ENCODE measurements at regions not wholly inside any gene's neighbourhood (a gene's known extent, or its start where the extent isn't known, plus 50 kb on each side); places are given as distances from the start of the nearest gene placed in this dataset.
"Not testable (repeated sequence)": the region's sequence is repeated elsewhere in the genome, so short reads cannot be mapped to it uniquely, and the experiment has no call there.

DNA sequence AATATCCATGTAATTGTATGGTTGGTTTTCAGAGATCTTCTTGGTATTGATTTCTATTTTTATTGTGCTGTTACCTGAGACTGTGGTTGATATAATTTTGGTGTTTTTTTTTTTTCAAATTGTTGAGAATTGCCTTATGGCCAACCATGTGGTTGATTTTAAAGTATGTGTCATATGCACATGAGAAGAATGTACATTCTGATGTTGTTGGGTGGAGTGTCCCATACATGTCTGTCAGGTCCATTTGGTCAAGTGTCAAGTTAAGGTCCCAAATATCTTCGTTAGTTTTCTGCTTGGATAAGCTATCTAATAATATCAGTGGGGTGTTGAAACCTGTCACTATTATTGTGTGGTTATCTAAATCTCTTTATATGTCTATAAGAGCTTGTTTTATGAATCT is 160.0 kb upstream of the ITGA1 start:
- no peaks in the 10 kb centered on the region for H3K9me3 ChIP-seq (replicated peaks; ENCODE audit: control insufficient read depth, low read depth, low read length)
- H3K27ac ChIP-seq (ENCODE audit: low read length): no peak overlapping the region
- no peaks in the 10 kb centered on the region for H3K4me1 ChIP-seq (ENCODE audit: control insufficient read depth, insufficient read depth, low read length)
- no peak for DNase-seq
- no peaks in the 10 kb centered on the region for H3K36me3 ChIP-seq (ENCODE audit: control insufficient read depth, insufficient read depth, low read length)
- H3K27me3 ChIP-seq (ENCODE audit: control insufficient read depth, insufficient read depth, low read length): no peaks in the 10 kb centered on the region
- WGBS (ENCODE audit: insufficient coverage): no CpG with 5 or more reads among the region's 1 CpG
- H3K4me3 ChIP-seq (ENCODE audit: low read length): no peak overlapping the region

DNA sequence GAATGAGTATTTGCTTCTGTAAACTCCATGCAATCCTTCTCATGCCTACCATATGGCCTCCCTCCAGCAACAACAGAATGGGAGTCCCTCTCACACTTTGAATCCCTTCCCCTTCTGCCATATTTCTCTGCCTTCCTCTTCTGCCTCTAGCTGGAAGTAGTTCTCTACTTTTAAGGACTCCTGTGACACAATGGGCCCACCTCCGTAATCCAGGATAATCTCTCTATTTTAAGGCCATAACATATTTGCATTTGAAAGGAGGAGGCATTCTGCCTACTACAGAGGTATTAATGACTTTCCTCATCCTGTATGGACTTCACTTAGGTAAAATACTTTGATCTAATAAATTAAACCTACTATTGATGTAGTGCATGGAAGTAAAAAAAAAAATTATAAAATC is 155.4 kb upstream of the ITGA1 start:
- H3K4me1 ChIP-seq (ENCODE audit: control insufficient read depth, insufficient read depth, low read length): no peaks in the 10 kb centered on the region
- H3K27ac ChIP-seq (ENCODE audit: low read length): no peak overlapping the region
- H3K4me3 ChIP-seq (ENCODE audit: low read length): no peak overlapping the region
- no peak for DNase-seq
- WGBS (ENCODE audit: insufficient coverage): no CpG with 5 or more reads among the region's 1 CpG
- H3K27me3 ChIP-seq (ENCODE audit: control insufficient read depth, insufficient read depth, low read length): no peaks in the 10 kb centered on the region
- no peaks in the 10 kb centered on the region for H3K36me3 ChIP-seq (ENCODE audit: control insufficient read depth, insufficient read depth, low read length)
- no peaks in the 10 kb centered on the region for H3K9me3 ChIP-seq (replicated peaks; ENCODE audit: control insufficient read depth, low read depth, low read length)

DNA sequence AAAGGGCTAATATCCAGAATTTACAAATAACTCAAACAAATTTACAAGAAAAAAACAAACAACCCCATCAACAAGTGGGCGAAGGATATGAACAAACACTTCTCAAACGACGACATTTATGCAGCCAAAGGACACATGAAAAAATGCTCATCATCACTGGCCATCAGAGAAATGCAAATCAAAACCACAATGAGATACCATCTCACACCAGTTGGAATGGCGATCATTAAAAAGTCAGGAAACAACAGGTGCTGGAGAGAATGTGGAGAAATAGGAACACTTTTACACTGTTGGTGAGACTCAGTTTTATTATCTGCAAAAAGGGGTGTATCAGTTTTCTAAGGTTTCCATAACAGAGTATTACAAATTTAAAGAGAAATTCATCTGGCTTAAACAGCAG is 153.5 kb upstream of the ITGA1 start:
- not testable (repeated sequence) for H3K9me3 ChIP-seq (replicated peaks; ENCODE audit: control insufficient read depth, low read depth, low read length); H3K4me1 ChIP-seq (ENCODE audit: control insufficient read depth, insufficient read depth, low read length)
- WGBS (ENCODE audit: insufficient coverage): no CpG with 5 or more reads among the region's 4 CpGs

DNA sequence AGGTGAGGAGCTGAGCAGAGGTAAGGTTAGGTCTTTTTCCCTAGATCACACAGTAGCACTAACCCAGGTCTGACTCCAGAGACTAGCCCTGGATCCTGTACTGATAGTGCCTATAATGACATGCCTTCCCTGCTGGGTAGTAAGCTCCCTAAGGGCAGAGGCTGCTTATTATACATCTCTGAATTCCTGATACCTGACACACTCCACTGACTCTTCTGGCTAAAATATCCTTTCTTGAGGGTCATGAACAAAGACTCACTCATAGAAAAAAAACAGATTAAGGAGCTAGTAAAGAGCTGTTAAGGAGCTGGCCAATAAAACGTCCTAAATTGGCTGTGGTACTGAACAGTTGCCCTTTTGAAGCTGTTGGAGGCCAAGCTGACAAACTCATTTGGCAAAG is 149.0 kb upstream of the ITGA1 start:
- Histone ChIP-seq H3K27ac (ENCODE audit: low read length) (no peak overlapping the region), H3K4me1 (ENCODE audit: control insufficient read depth, insufficient read depth, low read length) (no peaks in the 10 kb centered on the region), H3K4me3 (ENCODE audit: low read length) (no peak overlapping the region), H3K36me3 (ENCODE audit: control insufficient read depth, insufficient read depth, low read length) (no peaks in the 10 kb centered on the region), H3K27me3 (ENCODE audit: control insufficient read depth, insufficient read depth, low read length) (no peaks in the 10 kb centered on the region), H3K9me3 (replicated peaks; ENCODE audit: control insufficient read depth, low read depth, low read length) (no peaks in the 10 kb centered on the region)
- no peak for DNase-seq
- WGBS (ENCODE audit: insufficient coverage): no CpG with 5 or more reads among the region's 1 CpG

More for the DNA sequence above, 153.5 kb upstream of the ITGA1 start:
- not testable (repeated sequence) for H3K27ac ChIP-seq (ENCODE audit: low read length); H3K4me3 ChIP-seq (ENCODE audit: low read length); H3K36me3 ChIP-seq (ENCODE audit: control insufficient read depth, insufficient read depth, low read length); H3K27me3 ChIP-seq (ENCODE audit: control insufficient read depth, insufficient read depth, low read length); DNase-seq

DNA sequence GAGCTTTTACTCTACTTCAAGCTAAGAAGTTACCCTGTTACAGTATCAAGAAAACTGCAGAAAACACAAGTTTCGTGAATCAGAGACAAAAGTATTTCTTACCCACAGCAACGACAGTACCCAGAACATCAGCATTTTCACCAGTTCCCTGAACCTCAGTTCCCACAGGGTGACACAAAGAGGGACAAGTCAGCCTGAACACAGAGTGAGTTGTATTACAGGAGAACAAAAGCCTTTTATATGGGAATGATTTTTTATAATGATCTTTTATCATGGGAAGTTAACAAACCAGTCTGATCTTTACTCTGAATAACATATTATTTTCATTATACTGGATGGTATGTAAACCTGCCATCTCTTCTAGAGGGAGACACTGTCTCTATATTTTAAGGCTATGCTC is 139.0 kb upstream of the ITGA1 start:
- Histone ChIP-seq H3K27me3 (ENCODE audit: control insufficient read depth, insufficient read depth, low read length) (no peaks in the 10 kb centered on the region), H3K4me3 (ENCODE audit: low read length) (no peak overlapping the region), H3K4me1 (ENCODE audit: control insufficient read depth, insufficient read depth, low read length) (no peaks in the 10 kb centered on the region), H3K9me3 (replicated peaks; ENCODE audit: control insufficient read depth, low read depth, low read length) (peaks cover 2% of the 10 kb centered on the region), H3K36me3 (ENCODE audit: control insufficient read depth, insufficient read depth, low read length) (no peaks in the 10 kb centered on the region), H3K27ac (ENCODE audit: low read length) (no peak overlapping the region)
- DNase-seq: no peak
- no CpG with 5 or more reads among the region's 2 CpGs for WGBS (ENCODE audit: insufficient coverage)

DNA sequence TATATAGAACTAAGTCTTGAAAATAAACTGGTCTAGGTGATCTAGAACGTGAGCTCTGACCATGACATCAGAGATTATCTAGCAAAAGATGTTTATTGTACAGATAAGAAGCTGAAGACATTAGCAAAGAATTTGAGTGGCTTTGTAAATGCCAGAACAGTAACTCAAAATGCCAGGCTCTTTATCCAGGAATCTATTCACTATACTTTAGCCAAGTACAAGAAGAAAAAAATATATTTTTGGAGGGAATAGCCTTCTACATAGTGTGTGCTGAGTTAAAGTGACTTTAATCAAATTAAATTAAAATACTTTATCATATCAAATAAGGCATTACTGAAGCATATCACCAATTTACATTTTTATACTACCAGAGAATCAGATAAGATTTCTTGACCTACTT is 132.6 kb upstream of the ITGA1 start:
- Histone ChIP-seq H3K9me3 (replicated peaks; ENCODE audit: control insufficient read depth, low read depth, low read length) (no peaks in the 10 kb centered on the region), H3K4me1 (ENCODE audit: control insufficient read depth, insufficient read depth, low read length) (no peaks in the 10 kb centered on the region), H3K27ac (ENCODE audit: low read length) (no peak overlapping the region), H3K36me3 (ENCODE audit: control insufficient read depth, insufficient read depth, low read length) (no peaks in the 10 kb centered on the region), H3K4me3 (ENCODE audit: low read length) (no peak overlapping the region), H3K27me3 (ENCODE audit: control insufficient read depth, insufficient read depth, low read length) (no peaks in the 10 kb centered on the region)
- DNase-seq: no peak
- no CpG with 5 or more reads among the region's 1 CpG for WGBS (ENCODE audit: insufficient coverage)

DNA sequence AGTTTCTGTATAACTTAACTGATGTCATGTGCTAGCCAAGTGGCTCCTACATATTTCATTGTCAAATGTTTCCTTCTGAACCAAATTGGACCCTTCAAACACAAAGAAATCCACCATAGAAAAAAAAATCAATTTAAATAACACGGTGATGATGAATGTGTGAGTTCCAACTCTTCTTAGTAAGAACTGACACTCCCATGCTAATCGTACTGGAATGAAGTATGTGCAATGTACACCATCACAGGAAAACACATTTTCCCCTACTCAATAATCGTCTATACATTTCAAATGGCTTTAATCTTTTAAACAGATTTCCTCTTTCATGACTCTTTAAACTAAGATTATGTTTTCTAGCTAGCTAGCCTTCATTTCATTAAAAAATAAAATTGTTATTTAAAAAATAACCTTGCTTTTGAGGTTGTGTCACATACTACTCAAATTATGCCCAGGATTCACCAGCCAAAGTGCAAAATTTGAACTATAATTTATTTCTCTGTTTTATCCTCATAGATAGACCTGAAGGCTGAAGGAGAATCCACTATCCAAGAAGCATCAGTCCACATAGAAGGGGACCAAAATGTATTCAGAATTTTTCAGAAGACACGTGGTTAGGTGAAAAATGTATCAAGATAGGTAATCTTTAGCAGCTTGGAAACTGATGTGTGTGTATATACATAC is 131.0 kb upstream of the ITGA1 start:
- no peak for DNase-seq
- Histone ChIP-seq H3K27me3 (ENCODE audit: control insufficient read depth, insufficient read depth, low read length) (no peaks in the 10 kb centered on the region), H3K36me3 (ENCODE audit: control insufficient read depth, insufficient read depth, low read length) (no peaks in the 10 kb centered on the region), H3K27ac (ENCODE audit: low read length) (no peak overlapping the region), H3K4me1 (ENCODE audit: control insufficient read depth, insufficient read depth, low read length) (no peaks in the 10 kb centered on the region), H3K4me3 (ENCODE audit: low read length) (no peak overlapping the region), H3K9me3 (replicated peaks; ENCODE audit: control insufficient read depth, low read depth, low read length) (no peaks in the 10 kb centered on the region)
- no CpG with 5 or more reads among the region's 4 CpGs for WGBS (ENCODE audit: insufficient coverage)

DNA sequence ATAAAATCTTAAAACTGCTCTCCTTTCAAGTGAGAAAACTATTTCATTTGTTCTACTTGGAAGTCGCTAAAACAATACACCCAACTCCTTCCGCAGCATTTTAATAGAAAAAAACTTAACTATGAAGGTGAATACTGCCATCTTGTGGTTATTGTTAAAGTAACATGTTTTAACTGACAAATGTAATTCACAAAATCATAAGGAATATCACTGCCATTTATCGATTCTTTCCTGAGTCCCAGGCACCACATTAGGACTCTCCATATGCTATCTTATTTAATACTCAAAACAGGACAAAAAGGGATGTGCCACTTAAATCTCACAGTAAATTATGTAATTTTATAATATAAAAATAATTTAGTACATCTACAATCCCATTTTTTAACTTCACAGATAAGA is 130.5 kb upstream of the ITGA1 start:
- H3K4me1 ChIP-seq (ENCODE audit: control insufficient read depth, insufficient read depth, low read length): no peaks in the 10 kb centered on the region
- no peak overlapping the region for H3K4me3 ChIP-seq (ENCODE audit: low read length)
- H3K27me3 ChIP-seq (ENCODE audit: control insufficient read depth, insufficient read depth, low read length): no peaks in the 10 kb centered on the region
- H3K9me3 ChIP-seq (replicated peaks; ENCODE audit: control insufficient read depth, low read depth, low read length): no peaks in the 10 kb centered on the region
- H3K36me3 ChIP-seq (ENCODE audit: control insufficient read depth, insufficient read depth, low read length): no peaks in the 10 kb centered on the region
- peak; percentile 68 for DNase-seq
- no CpG with 5 or more reads among the region's 3 CpGs for WGBS (ENCODE audit: insufficient coverage)
- H3K27ac ChIP-seq (ENCODE audit: low read length): no peak overlapping the region

DNA sequence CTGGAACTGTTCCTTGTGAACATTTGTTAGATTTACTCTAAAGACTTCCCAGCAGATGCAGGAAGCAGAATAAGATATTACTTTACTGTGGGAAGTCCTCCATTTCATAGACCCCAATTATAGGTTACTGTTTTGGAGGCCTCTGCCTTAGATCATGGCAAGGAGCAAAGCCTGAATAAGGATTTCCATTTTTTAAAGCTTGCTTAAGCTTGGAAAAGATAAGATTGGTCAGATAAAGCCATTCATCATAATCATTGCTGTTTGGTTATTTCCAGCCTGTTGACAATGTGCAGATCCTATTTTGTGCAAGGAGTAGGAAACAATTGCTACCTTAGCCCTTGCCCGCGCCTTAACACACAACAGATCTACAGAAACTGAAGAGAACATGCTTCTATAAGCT is 129.5 kb upstream of the ITGA1 start:
- DNase-seq: no peak
- Histone ChIP-seq H3K27me3 (ENCODE audit: control insufficient read depth, insufficient read depth, low read length) (no peaks in the 10 kb centered on the region), H3K36me3 (ENCODE audit: control insufficient read depth, insufficient read depth, low read length) (no peaks in the 10 kb centered on the region), H3K9me3 (replicated peaks; ENCODE audit: control insufficient read depth, low read depth, low read length) (no peaks in the 10 kb centered on the region), H3K4me3 (ENCODE audit: low read length) (no peak overlapping the region), H3K27ac (ENCODE audit: low read length) (no peak overlapping the region), H3K4me1 (ENCODE audit: control insufficient read depth, insufficient read depth, low read length) (no peaks in the 10 kb centered on the region)
- no CpG with 5 or more reads among the region's 2 CpGs for WGBS (ENCODE audit: insufficient coverage)

DNA sequence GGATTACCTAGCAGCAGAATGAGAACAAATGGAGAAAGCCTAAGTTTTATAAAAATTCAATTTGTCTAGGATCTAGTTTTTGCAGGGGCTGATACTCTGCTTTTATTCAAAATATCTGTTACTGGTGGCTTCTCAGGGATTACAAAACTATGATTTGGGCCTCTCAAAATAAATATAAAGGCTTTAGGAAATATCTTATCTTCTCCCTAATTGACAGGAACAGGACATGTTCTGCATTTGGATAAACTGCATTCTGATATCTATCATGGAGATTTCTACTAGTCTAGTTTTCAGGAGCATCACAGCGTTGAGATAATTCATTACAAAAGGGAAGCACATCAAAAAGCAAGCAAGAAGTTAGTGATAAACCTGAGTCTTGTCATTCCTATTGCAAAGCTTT is 127.1 kb upstream of the ITGA1 start:
- Histone ChIP-seq H3K36me3 (ENCODE audit: control insufficient read depth, insufficient read depth, low read length) (no peaks in the 10 kb centered on the region), H3K9me3 (replicated peaks; ENCODE audit: control insufficient read depth, low read depth, low read length) (no peaks in the 10 kb centered on the region), H3K27me3 (ENCODE audit: control insufficient read depth, insufficient read depth, low read length) (no peaks in the 10 kb centered on the region), H3K4me1 (ENCODE audit: control insufficient read depth, insufficient read depth, low read length) (no peaks in the 10 kb centered on the region), H3K27ac (ENCODE audit: low read length) (no peak overlapping the region), H3K4me3 (ENCODE audit: low read length) (no peak overlapping the region)
- 100% methylated on average over 1 of the region's 1 CpG for WGBS (ENCODE audit: insufficient coverage)
- DNase-seq: no peak

Data from muscle of leg (tissue), 3 donors.